ENCODE measurements at regions not wholly inside any gene's neighbourhood (a gene's known extent, or its start where the extent isn't known, plus 50 kb on each side); places are given as distances from the start of the nearest gene placed in this dataset.
"Not testable (repeated sequence)": the region's sequence is repeated elsewhere in the genome, so short reads cannot be mapped to it uniquely, and the experiment has no call there.

GRCh38 chr1:121088568-121088967 is 95.6 kb downstream of the FAM72B start:
- H3K27ac ChIP-seq; DNase-seq; H3K4me1 ChIP-seq; intact Hi-C loops (cut with DNase I); H3K4me3 ChIP-seq; H3K27me3 ChIP-seq; H3K36me3 ChIP-seq (replicated peaks in 1 of 2; ENCODE audit: insufficient read depth in 1 of 2, low read depth in 2 of 2); H3K9me3 ChIP-seq; ATAC-seq: not testable (repeated sequence)
- 65 to 100% methylated on average over 2 of the region's 5 CpGs for WGBS, 2 donors

GRCh38 chr1:121092329-121092968 is 91.7 kb downstream of the FAM72B start:
- H3K4me3 ChIP-seq; H3K27me3 ChIP-seq; H3K27ac ChIP-seq; H3K36me3 ChIP-seq (replicated peaks in 1 of 2; ENCODE audit: insufficient read depth in 1 of 2, low read depth in 2 of 2); H3K9me3 ChIP-seq; H3K4me1 ChIP-seq; intact Hi-C loops (cut with DNase I): not testable (repeated sequence)
- WGBS, 2 donors, result 63 to 100% methylated on average over 1 of the region's 2 CpGs
- DNase-seq, result peak in 1 of 4 donors; percentile 18
- ATAC-seq, result peak; percentile 43

- WGBS, 2 donors, result 84 to 86% methylated on average over 2 of the region's 2 CpGs
- H3K27me3 ChIP-seq; intact Hi-C loops (cut with DNase I); H3K36me3 ChIP-seq (replicated peaks in 1 of 2; ENCODE audit: insufficient read depth in 1 of 2, low read depth in 2 of 2); DNase-seq; ATAC-seq; H3K9me3 ChIP-seq; H3K27ac ChIP-seq; H3K4me3 ChIP-seq; H3K4me1 ChIP-seq: not testable (repeated sequence)
Measured at GRCh38 chr1:121095014-121095413, 89.1 kb downstream of the FAM72B start.

- H3K36me3 ChIP-seq (replicated peaks in 1 of 2; ENCODE audit: insufficient read depth in 1 of 2, low read depth in 2 of 2); H3K4me3 ChIP-seq; intact Hi-C loops (cut with DNase I); H3K9me3 ChIP-seq; H3K4me1 ChIP-seq; H3K27me3 ChIP-seq: not testable (repeated sequence)
- peak; percentile 84 to 88 (median 86) for DNase-seq
- peak overlapping the region in 3 of 4 donors; percentile 71 to 78 (median 76) for H3K27ac ChIP-seq
- TF ChIP-seq POLR2A (IDR thresholded peaks at IDR 0.05) (peak; percentile 20 to 60 (median 58)), CTCF (IDR thresholded peaks at IDR 0.05) (peak; percentile 51 to 96 (median 69))
- ATAC-seq, result peak; percentile 94
- WGBS, 2 donors, result 0% methylated on average over 38 of the region's 69 CpGs; no CpG with 5 or more reads in 1 of the 2 donors
Measured at GRCh38 chr1:121097127-121097866, 86.8 kb downstream of the FAM72B start.

- H3K27ac ChIP-seq, result peak overlapping the region in 3 of 4 donors; percentile 71 to 78 (median 76)
- intact Hi-C loops (cut with DNase I), result not testable (repeated sequence)
Measured at GRCh38 chr1:121097867-121098215, 86.3 kb downstream of the FAM72B start.

GRCh38 chr1:121109025-121109424 is 75.1 kb downstream of the FAM72B start:
- H3K27me3 ChIP-seq; intact Hi-C loops (cut with DNase I); DNase-seq; H3K4me1 ChIP-seq; H3K27ac ChIP-seq; H3K4me3 ChIP-seq; H3K9me3 ChIP-seq; H3K36me3 ChIP-seq (replicated peaks in 1 of 2; ENCODE audit: insufficient read depth in 1 of 2, low read depth in 2 of 2): not testable (repeated sequence)
- WGBS, 2 donors, result 64 to 89% methylated on average over 1 of the region's 1 CpG
- ATAC-seq, result peak; percentile 40

More at GRCh38 chr1:121097867-121098215, 86.3 kb downstream of the FAM72B start:
- 20% methylated on average over 10 of the region's 21 CpGs; no CpG with 5 or more reads in 1 of the 2 donors for WGBS, 2 donors
- not testable (repeated sequence) for H3K9me3 ChIP-seq; H3K36me3 ChIP-seq (replicated peaks in 1 of 2; ENCODE audit: insufficient read depth in 1 of 2, low read depth in 2 of 2); H3K4me1 ChIP-seq; H3K27me3 ChIP-seq
- DNase-seq, result peak in 2 of 4 donors; percentile 27 to 37
- peak overlapping the region in 1 of 2 donors; percentile 16 for H3K4me3 ChIP-seq
- peak in 1 of 3 donors; percentile 17 for TF ChIP-seq POLR2A (IDR thresholded peaks at IDR 0.05)
- peak; percentile 41 for ATAC-seq

- TF ChIP-seq POLR2A (IDR thresholded peaks at IDR 0.05), result peak in 1 of 3 donors; percentile 43
- H3K27me3 ChIP-seq; H3K9me3 ChIP-seq; H3K36me3 ChIP-seq (replicated peaks in 1 of 2; ENCODE audit: insufficient read depth in 1 of 2, low read depth in 2 of 2); intact Hi-C loops (cut with DNase I); H3K4me3 ChIP-seq; H3K4me1 ChIP-seq: not testable (repeated sequence)
- WGBS, 2 donors, result 13 to 20% methylated on average over 8 to 18 of the region's 44 CpGs
- ATAC-seq (peak; percentile 36), DNase-seq (peak in 3 of 4 donors; percentile 22 to 28 (median 25))
- H3K27ac ChIP-seq, result peak overlapping the region in 2 of 4 donors; percentile 57 to 58
Measured at GRCh38 chr1:121116522-121117297, 67.4 kb downstream of the FAM72B start.

- H3K27ac ChIP-seq, result peak overlapping the region in 2 of 4 donors; percentile 57 to 58
- intact Hi-C loops (cut with DNase I); DNase-seq; H3K9me3 ChIP-seq; H3K27me3 ChIP-seq; H3K4me1 ChIP-seq; H3K36me3 ChIP-seq (replicated peaks in 1 of 2; ENCODE audit: insufficient read depth in 1 of 2, low read depth in 2 of 2); H3K4me3 ChIP-seq: not testable (repeated sequence)
- WGBS, 2 donors, result 9 to 18% methylated on average over 6 to 10 of the region's 10 CpGs
- ATAC-seq, result peak; percentile 97
Measured at GRCh38 chr1:121117298-121117611, 66.9 kb downstream of the FAM72B start.

All from body of pancreas (tissue), 4 donors.